Thyroid gland (tissue), 4 donors: ENCODE measurements at regions not wholly inside any gene's neighbourhood (a gene's known extent, or its start where the extent isn't known, plus 50 kb on each side); places are given as distances from the start of the nearest gene placed in this dataset.

ENCODE experiments used
- POLR2A ChIP-seq, 2 donors: fragments of 450-650 bp; IDR thresholded peaks; one replicate each; pipeline ENCODE4 v1.6.1; 2017; ENCODE audit warnings: antibody characterized with exemption in 2 of 2, mild to moderate bottlenecking in 2 of 2, moderate library complexity in 1 of 2
- TF ChIP-seq, protein P1 (sequence below), 6 experiments: fragments of 200-600 bp in 3 of 6; fragments of 450-650 bp in 3 of 6; sonication (generic) in 3 of 6; IDR thresholded peaks; one replicate each; pipeline ENCODE4 v1.5.1; 2016 to 2019; ENCODE audit warnings: antibody characterized with exemption in 6 of 6, mild to moderate bottlenecking in 2 of 6, inconsistent platforms in 1 of 6, moderate library complexity in 1 of 6

DNA sequence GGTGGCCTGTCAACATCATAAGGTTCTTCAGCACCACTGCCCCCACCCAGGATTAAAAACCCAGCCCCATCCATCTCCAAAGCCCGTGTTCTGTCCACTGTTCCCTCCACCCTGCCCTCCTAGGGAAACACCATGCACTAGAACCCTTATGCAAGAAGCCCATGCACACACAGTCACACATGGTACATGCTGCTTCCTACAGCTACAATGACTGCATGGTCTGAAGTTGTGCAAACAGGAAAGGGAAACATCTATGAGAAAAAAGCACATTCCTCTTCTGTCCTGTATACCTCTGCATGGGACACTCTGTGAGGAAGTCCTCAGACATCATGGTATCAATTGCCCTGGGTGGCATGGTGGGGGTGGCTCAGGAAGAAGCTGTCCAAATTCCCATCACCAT, 108.6 kb upstream of the MRPS22 start:
- TF ChIP-seq POLR2A (IDR thresholded peaks at IDR 0.05) = no peak
- TF ChIP-seq, protein P1, sequence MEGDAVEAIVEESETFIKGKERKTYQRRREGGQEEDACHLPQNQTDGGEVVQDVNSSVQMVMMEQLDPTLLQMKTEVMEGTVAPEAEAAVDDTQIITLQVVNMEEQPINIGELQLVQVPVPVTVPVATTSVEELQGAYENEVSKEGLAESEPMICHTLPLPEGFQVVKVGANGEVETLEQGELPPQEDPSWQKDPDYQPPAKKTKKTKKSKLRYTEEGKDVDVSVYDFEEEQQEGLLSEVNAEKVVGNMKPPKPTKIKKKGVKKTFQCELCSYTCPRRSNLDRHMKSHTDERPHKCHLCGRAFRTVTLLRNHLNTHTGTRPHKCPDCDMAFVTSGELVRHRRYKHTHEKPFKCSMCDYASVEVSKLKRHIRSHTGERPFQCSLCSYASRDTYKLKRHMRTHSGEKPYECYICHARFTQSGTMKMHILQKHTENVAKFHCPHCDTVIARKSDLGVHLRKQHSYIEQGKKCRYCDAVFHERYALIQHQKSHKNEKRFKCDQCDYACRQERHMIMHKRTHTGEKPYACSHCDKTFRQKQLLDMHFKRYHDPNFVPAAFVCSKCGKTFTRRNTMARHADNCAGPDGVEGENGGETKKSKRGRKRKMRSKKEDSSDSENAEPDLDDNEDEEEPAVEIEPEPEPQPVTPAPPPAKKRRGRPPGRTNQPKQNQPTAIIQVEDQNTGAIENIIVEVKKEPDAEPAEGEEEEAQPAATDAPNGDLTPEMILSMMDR (IDR thresholded peaks at IDR 0.05) = no peak
